HCT116 (cell line): ENCODE measurements at regions not wholly inside any gene's neighbourhood (a gene's known extent, or its start where the extent isn't known, plus 50 kb on each side); places are given as distances from the start of the nearest gene placed in this dataset.

Experiments used
- ATF3 ChIP-seq: IDR thresholded peaks from 2 replicates; pipeline ENCODE4 v1.6.1; 2012
- CTCF ChIP-seq, 3 experiments: fragments of 200-600 bp in 1 of 3; sonication (generic) in 1 of 3; IDR thresholded peaks in 2 of 3; conservative IDR thresholded peaks in 1 of 3; 2 replicates each; pipeline ENCODE4 v1.5.1; 2012 to 2017; ENCODE audit warnings: low read depth in 2 of 3, low read length in 2 of 3, antibody characterized with exemption in 1 of 3, borderline replicate concordance in 1 of 3, control low read depth in 1 of 3, mild to moderate bottlenecking in 1 of 3, mixed read lengths in 1 of 3, mixed run types in 1 of 3, moderate library complexity in 1 of 3; ENCODE audit not compliant: insufficient read depth in 1 of 3
- EZH2 ChIP-seq: fragments of 200-600 bp; sonication (generic); IDR thresholded peaks from 2 replicates; pipeline ENCODE4 v1.6.1; 2017; ENCODE audit warnings: antibody characterized with exemption, mixed run types
- POLR2A ChIP-seq: IDR thresholded peaks from 2 replicates; pipeline ENCODE4 v1.7.0; 2011; ENCODE audit warnings: borderline replicate concordance; ENCODE audit not compliant: insufficient read depth, insufficient read length; ENCODE audit errors: extremely low read depth
- POLR2AphosphoS5 ChIP-seq: IDR thresholded peaks from 2 replicates; pipeline ENCODE4 v1.6.1; 2011; ENCODE audit warnings: mild to moderate bottlenecking, low read depth, low read length, moderate library complexity
- YY1 ChIP-seq: IDR thresholded peaks from 2 replicates; pipeline ENCODE4 v1.6.1; 2011; ENCODE audit warnings: low read length, low read depth, moderate library complexity, mild to moderate bottlenecking; ENCODE audit not compliant: insufficient replicate concordance; ENCODE audit errors: extremely low read depth
- TF ChIP-seq, protein P1 (sequence below): IDR thresholded peaks from 2 replicates; pipeline ENCODE4 v1.6.1; 2012; ENCODE audit warnings: low read depth

DNA sequence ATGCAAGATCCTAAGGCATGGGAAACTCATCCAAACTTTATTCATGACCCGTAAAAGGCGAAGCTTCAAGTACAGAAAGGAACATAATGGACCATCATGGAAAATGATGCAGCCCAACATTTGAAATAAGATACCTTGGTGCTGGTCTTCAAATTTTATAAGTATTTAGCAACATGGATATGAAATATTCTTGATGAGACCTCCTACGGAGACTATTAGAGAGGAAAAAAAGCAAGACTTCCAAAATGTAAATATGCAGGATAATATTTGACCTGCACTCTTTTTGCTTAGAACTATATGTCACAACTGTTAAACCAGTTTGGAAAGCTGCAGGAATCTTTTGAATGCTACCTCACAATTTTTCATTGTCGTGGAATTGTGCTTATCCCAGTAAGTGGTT, 168.8 kb upstream of the ARID2 start:
- TF ChIP-seq CTCF (IDR thresholded peaks at IDR 0.05 in 2 of 3, conservative IDR thresholded peaks at IDR 0.05 in 1 of 3; ENCODE audit: borderline replicate concordance in 1 of 3, insufficient read depth in 1 of 3, low read depth in 2 of 3, low read length in 2 of 3) (no peak), POLR2AphosphoS5 (no peak), POLR2A (no peak), ATF3 (no peak), YY1 (no peak), EZH2 (no peak)
- TF ChIP-seq, protein P1, sequence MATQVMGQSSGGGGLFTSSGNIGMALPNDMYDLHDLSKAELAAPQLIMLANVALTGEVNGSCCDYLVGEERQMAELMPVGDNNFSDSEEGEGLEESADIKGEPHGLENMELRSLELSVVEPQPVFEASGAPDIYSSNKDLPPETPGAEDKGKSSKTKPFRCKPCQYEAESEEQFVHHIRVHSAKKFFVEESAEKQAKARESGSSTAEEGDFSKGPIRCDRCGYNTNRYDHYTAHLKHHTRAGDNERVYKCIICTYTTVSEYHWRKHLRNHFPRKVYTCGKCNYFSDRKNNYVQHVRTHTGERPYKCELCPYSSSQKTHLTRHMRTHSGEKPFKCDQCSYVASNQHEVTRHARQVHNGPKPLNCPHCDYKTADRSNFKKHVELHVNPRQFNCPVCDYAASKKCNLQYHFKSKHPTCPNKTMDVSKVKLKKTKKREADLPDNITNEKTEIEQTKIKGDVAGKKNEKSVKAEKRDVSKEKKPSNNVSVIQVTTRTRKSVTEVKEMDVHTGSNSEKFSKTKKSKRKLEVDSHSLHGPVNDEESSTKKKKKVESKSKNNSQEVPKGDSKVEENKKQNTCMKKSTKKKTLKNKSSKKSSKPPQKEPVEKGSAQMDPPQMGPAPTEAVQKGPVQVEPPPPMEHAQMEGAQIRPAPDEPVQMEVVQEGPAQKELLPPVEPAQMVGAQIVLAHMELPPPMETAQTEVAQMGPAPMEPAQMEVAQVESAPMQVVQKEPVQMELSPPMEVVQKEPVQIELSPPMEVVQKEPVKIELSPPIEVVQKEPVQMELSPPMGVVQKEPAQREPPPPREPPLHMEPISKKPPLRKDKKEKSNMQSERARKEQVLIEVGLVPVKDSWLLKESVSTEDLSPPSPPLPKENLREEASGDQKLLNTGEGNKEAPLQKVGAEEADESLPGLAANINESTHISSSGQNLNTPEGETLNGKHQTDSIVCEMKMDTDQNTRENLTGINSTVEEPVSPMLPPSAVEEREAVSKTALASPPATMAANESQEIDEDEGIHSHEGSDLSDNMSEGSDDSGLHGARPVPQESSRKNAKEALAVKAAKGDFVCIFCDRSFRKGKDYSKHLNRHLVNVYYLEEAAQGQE = no peak
